HEK293 (cell line): ENCODE measurements at regions not wholly inside any gene's neighbourhood (a gene's known extent, or its start where the extent isn't known, plus 50 kb on each side); places are given as distances from the start of the nearest gene placed in this dataset.

Experiments used
- CTCF ChIA-PET: fragments of 350-600 bp; formaldehyde crosslinking; extraction: SDS; loops from one replicate; lab custom pipeline; 2021; ENCODE audit warnings: antibody characterized with exemption; lab: Yijun Ruan, JAX
- POLR2A ChIA-PET: fragments of 300-600 bp; formaldehyde crosslinking; extraction: SDS; loops from one replicate; lab custom pipeline; 2020; ENCODE audit warnings: antibody characterized with exemption, inconsistent platforms; lab: Yijun Ruan, JAX
- H3K27ac ChIP-seq: fragments of 200-500 bp; sonication (Bioruptor generic); 2 replicates; pipeline ENCODE4 v1.5.1; 2014; ENCODE audit warnings: low read depth, low read length, control low read depth, inconsistent platforms; ENCODE audit errors: extremely low read depth
- H3K36me3 ChIP-seq, 2 experiments: fragments of 200-500 bp in 1 of 2; sonication (Bioruptor generic) in 1 of 2; 1 replicate in 1 of 2; 2 replicates in 1 of 2; pipeline ENCODE4 v1.5.1; 2014 to 2017; ENCODE audit warnings: inconsistent platforms in 2 of 2, low read length in 2 of 2; ENCODE audit not compliant: control insufficient read depth in 2 of 2, insufficient read depth in 1 of 2
- H3K4me1 ChIP-seq: fragments of 200-500 bp; sonication (Bioruptor generic); 2 replicates; pipeline ENCODE4 v1.5.1; 2014; ENCODE audit warnings: mild to moderate bottlenecking, low read length, inconsistent platforms; ENCODE audit not compliant: control insufficient read depth, insufficient read depth
- H3K4me3 ChIP-seq: 2 replicates; pipeline ENCODE4 v1.5.1; 2011; ENCODE audit warnings: low read depth, mild to moderate bottlenecking, control low read depth, low read length, moderate library complexity
- H3K9me3 ChIP-seq: fragments of 200-500 bp; sonication (Bioruptor generic); 2 replicates; pipeline ENCODE4 v1.5.1; 2014; ENCODE audit warnings: low read depth, low read length, inconsistent platforms; ENCODE audit not compliant: control insufficient read depth, insufficient read depth
- RBAK ChIP-seq: fragments of 450-650 bp; formaldehyde crosslinking; IDR thresholded peaks from 2 replicates; pipeline ENCODE4 v1.5.1; 2016; ENCODE audit warnings: missing biosample characterization, missing genetic modification characterization
- ZFP3 ChIP-seq: fragments of 450-650 bp; formaldehyde crosslinking; IDR thresholded peaks from 2 replicates; pipeline ENCODE4 v1.5.1; 2016; ENCODE audit warnings: low read depth, missing biosample characterization, missing genetic modification characterization
- ZFP41 ChIP-seq: fragments of 450-650 bp; formaldehyde crosslinking; IDR thresholded peaks from 2 replicates; pipeline ENCODE4 v1.5.1; 2016; ENCODE audit warnings: missing biosample characterization, missing genetic modification characterization, borderline replicate concordance
- ZNF10 ChIP-seq: fragments of 450-650 bp; formaldehyde crosslinking; IDR thresholded peaks from 2 replicates; pipeline ENCODE4 v1.5.1; 2017; ENCODE audit warnings: missing biosample characterization, missing genetic modification characterization
- ZNF169 ChIP-seq: fragments of 450-650 bp; formaldehyde crosslinking; IDR thresholded peaks from 2 replicates; pipeline ENCODE4 v1.5.1; 2016; ENCODE audit warnings: missing biosample characterization, missing genetic modification characterization
- ZNF184 ChIP-seq: fragments of 450-650 bp; IDR thresholded peaks from 2 replicates; pipeline ENCODE4 v1.5.1; 2018; ENCODE audit warnings: missing biosample characterization, mild to moderate bottlenecking, missing genetic modification characterization
- ZNF202 ChIP-seq: fragments of 450-650 bp; formaldehyde crosslinking; IDR thresholded peaks from 2 replicates; pipeline ENCODE4 v1.5.1; 2016; ENCODE audit warnings: missing biosample characterization, missing genetic modification characterization, borderline replicate concordance
- ZNF354C ChIP-seq: fragments of 450-650 bp; formaldehyde crosslinking; IDR thresholded peaks from 2 replicates; pipeline ENCODE4 v1.5.1; 2016; ENCODE audit warnings: missing biosample characterization, missing genetic modification characterization, low read depth, borderline replicate concordance
- ZNF514 ChIP-seq: fragments of 450-650 bp; formaldehyde crosslinking; IDR thresholded peaks from 2 replicates; pipeline ENCODE4 v1.5.1; 2016; ENCODE audit warnings: missing biosample characterization, missing genetic modification characterization
- ZNF571 ChIP-seq: fragments of 450-650 bp; formaldehyde crosslinking; IDR thresholded peaks from 2 replicates; pipeline ENCODE4 v1.5.0; 2017; ENCODE audit warnings: missing biosample characterization, missing genetic modification characterization
- ZNF658 ChIP-seq: fragments of 450-650 bp; formaldehyde crosslinking; IDR thresholded peaks from 2 replicates; pipeline ENCODE4; 2016; ENCODE audit warnings: missing biosample characterization, missing genetic modification characterization
- ZNF670 ChIP-seq: fragments of 450-650 bp; formaldehyde crosslinking; IDR thresholded peaks from 2 replicates; pipeline ENCODE4 v1.5.1; 2016; ENCODE audit warnings: missing biosample characterization, missing genetic modification characterization, low read depth
- ZNF777 ChIP-seq: fragments of 450-650 bp; formaldehyde crosslinking; IDR thresholded peaks from 2 replicates; pipeline ENCODE4 v1.5.1; 2017; ENCODE audit warnings: missing biosample characterization, missing genetic modification characterization, borderline replicate concordance
- ZSCAN16 ChIP-seq: fragments of 450-650 bp; formaldehyde crosslinking; IDR thresholded peaks from 2 replicates; pipeline ENCODE4 v1.5.1; 2016; ENCODE audit warnings: missing biosample characterization, missing genetic modification characterization
- TF ChIP-seq, protein P1 (sequence below): fragments of 450-650 bp; formaldehyde crosslinking; IDR thresholded peaks from 2 replicates; pipeline ENCODE4 v1.5.0; 2017; ENCODE audit warnings: missing biosample characterization, missing genetic modification characterization, borderline replicate concordance
- TF ChIP-seq, protein P2 (sequence below): fragments of 450-650 bp; formaldehyde crosslinking; IDR thresholded peaks from 2 replicates; pipeline ENCODE4 v1.5.1; 2016; ENCODE audit warnings: missing biosample characterization, missing genetic modification characterization, borderline replicate concordance
- TF ChIP-seq, protein P3 (sequence below): fragments of 450-650 bp; IDR thresholded peaks from 2 replicates; pipeline ENCODE4 v1.5.1; 2018; ENCODE audit warnings: missing biosample characterization, mild to moderate bottlenecking, missing genetic modification characterization
- TF ChIP-seq, protein P4 (sequence below): fragments of 450-650 bp; formaldehyde crosslinking; IDR thresholded peaks from 2 replicates; pipeline ENCODE4 v1.5.1; 2016; ENCODE audit warnings: missing biosample characterization, missing genetic modification characterization
- TF ChIP-seq, protein P5 (sequence below): fragments of 450-650 bp; formaldehyde crosslinking; IDR thresholded peaks from 2 replicates; pipeline ENCODE4 v1.5.1; 2016; ENCODE audit warnings: missing biosample characterization, missing genetic modification characterization, borderline replicate concordance

DNA sequence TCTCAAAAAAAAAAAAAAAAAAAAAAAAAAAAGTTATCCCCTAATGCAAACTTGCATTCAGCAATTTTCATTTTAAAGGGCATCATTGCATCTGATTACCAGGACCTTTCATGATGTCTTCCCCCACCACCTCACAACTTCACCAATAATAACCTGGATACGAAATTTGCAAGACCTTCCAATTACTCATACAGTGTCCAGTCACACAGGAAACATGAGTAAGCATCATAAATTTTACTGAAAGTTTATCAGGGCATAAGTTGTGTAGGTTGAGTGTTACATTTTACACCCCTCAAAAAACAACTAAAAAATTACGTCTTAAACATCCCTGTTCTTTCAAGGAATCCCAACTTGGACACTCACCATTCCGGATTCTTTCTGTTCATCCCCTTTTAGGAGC is 79.1 kb upstream of the ANKEF1 start:
- CTCF ChIA-PET, result interaction anchor here (0.8 kb wide), 2 partner anchors 19 to 224 kb away, joined by 3 read pairs; no protein-coding TSS in a partner anchor
- Histone ChIP-seq H3K36me3 (no peaks in the 10 kb centered on the region), H3K4me1 (no peaks in the 10 kb centered on the region), H3K9me3 (no peaks in the 10 kb centered on the region), H3K4me3 (no peak overlapping the region), H3K27ac (no peak overlapping the region)
- TF ChIP-seq RBAK (no peak), ZFP3 (tag by site-specific recombination) (no peak), ZNF658 (no peak), ZNF10 (no peak), ZNF169 (no peak), ZNF777 (no peak), ZNF514 (tag by site-specific recombination) (no peak), ZFP41 (tag by site-specific recombination) (no peak), ZNF354C (tag by site-specific recombination) (no peak), ZNF202 (tag by site-specific recombination) (no peak), ZNF670 (no peak), ZNF571 (tag by site-specific recombination) (no peak), ZSCAN16 (no peak), ZNF184 (tag by site-specific recombination) (no peak)
- TF ChIP-seq, protein P1, sequence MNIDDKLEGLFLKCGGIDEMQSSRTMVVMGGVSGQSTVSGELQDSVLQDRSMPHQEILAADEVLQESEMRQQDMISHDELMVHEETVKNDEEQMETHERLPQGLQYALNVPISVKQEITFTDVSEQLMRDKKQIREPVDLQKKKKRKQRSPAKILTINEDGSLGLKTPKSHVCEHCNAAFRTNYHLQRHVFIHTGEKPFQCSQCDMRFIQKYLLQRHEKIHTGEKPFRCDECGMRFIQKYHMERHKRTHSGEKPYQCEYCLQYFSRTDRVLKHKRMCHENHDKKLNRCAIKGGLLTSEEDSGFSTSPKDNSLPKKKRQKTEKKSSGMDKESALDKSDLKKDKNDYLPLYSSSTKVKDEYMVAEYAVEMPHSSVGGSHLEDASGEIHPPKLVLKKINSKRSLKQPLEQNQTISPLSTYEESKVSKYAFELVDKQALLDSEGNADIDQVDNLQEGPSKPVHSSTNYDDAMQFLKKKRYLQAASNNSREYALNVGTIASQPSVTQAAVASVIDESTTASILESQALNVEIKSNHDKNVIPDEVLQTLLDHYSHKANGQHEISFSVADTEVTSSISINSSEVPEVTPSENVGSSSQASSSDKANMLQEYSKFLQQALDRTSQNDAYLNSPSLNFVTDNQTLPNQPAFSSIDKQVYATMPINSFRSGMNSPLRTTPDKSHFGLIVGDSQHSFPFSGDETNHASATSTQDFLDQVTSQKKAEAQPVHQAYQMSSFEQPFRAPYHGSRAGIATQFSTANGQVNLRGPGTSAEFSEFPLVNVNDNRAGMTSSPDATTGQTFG (tag by site-specific recombination), result no peak
- TF ChIP-seq, protein P2, sequence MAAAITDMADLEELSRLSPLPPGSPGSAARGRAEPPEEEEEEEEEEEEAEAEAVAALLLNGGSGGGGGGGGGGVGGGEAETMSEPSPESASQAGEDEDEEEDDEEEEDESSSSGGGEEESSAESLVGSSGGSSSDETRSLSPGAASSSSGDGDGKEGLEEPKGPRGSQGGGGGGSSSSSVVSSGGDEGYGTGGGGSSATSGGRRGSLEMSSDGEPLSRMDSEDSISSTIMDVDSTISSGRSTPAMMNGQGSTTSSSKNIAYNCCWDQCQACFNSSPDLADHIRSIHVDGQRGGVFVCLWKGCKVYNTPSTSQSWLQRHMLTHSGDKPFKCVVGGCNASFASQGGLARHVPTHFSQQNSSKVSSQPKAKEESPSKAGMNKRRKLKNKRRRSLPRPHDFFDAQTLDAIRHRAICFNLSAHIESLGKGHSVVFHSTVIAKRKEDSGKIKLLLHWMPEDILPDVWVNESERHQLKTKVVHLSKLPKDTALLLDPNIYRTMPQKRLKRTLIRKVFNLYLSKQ (tag by site-specific recombination), result no peak
- TF ChIP-seq, protein P3, sequence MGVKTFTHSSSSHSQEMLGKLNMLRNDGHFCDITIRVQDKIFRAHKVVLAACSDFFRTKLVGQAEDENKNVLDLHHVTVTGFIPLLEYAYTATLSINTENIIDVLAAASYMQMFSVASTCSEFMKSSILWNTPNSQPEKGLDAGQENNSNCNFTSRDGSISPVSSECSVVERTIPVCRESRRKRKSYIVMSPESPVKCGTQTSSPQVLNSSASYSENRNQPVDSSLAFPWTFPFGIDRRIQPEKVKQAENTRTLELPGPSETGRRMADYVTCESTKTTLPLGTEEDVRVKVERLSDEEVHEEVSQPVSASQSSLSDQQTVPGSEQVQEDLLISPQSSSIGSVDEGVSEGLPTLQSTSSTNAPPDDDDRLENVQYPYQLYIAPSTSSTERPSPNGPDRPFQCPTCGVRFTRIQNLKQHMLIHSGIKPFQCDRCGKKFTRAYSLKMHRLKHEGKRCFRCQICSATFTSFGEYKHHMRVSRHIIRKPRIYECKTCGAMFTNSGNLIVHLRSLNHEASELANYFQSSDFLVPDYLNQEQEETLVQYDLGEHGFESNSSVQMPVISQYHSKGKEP (tag by site-specific recombination), result no peak
- TF ChIP-seq, protein P4, sequence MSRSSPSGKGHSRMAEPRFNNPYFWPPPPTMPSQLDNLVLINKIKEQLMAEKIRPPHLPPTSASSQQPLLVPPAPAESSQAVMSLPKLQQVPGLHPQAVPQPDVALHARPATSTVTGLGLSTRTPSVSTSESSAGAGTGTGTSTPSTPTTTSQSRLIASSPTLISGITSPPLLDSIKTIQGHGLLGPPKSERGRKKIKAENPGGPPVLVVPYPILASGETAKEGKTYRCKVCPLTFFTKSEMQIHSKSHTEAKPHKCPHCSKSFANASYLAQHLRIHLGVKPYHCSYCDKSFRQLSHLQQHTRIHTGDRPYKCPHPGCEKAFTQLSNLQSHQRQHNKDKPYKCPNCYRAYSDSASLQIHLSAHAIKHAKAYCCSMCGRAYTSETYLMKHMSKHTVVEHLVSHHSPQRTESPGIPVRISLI, result no peak
- TF ChIP-seq, protein P5, sequence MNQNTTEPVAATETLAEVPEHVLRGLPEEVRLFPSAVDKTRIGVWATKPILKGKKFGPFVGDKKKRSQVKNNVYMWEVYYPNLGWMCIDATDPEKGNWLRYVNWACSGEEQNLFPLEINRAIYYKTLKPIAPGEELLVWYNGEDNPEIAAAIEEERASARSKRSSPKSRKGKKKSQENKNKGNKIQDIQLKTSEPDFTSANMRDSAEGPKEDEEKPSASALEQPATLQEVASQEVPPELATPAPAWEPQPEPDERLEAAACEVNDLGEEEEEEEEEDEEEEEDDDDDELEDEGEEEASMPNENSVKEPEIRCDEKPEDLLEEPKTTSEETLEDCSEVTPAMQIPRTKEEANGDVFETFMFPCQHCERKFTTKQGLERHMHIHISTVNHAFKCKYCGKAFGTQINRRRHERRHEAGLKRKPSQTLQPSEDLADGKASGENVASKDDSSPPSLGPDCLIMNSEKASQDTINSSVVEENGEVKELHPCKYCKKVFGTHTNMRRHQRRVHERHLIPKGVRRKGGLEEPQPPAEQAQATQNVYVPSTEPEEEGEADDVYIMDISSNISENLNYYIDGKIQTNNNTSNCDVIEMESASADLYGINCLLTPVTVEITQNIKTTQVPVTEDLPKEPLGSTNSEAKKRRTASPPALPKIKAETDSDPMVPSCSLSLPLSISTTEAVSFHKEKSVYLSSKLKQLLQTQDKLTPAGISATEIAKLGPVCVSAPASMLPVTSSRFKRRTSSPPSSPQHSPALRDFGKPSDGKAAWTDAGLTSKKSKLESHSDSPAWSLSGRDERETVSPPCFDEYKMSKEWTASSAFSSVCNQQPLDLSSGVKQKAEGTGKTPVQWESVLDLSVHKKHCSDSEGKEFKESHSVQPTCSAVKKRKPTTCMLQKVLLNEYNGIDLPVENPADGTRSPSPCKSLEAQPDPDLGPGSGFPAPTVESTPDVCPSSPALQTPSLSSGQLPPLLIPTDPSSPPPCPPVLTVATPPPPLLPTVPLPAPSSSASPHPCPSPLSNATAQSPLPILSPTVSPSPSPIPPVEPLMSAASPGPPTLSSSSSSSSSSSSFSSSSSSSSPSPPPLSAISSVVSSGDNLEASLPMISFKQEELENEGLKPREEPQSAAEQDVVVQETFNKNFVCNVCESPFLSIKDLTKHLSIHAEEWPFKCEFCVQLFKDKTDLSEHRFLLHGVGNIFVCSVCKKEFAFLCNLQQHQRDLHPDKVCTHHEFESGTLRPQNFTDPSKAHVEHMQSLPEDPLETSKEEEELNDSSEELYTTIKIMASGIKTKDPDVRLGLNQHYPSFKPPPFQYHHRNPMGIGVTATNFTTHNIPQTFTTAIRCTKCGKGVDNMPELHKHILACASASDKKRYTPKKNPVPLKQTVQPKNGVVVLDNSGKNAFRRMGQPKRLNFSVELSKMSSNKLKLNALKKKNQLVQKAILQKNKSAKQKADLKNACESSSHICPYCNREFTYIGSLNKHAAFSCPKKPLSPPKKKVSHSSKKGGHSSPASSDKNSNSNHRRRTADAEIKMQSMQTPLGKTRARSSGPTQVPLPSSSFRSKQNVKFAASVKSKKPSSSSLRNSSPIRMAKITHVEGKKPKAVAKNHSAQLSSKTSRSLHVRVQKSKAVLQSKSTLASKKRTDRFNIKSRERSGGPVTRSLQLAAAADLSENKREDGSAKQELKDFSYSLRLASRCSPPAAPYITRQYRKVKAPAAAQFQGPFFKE (tag by site-specific recombination), result no peak
- POLR2A ChIA-PET, result no interaction called here
